PFSK-1 (cell line): ENCODE measurements at regions not wholly inside any gene's neighbourhood (a gene's known extent, or its start where the extent isn't known, plus 50 kb on each side); places are given as distances from the start of the nearest gene placed in this dataset.

Experiments
- POLR2AphosphoS5 ChIP-seq: IDR thresholded peaks from 2 replicates; pipeline ENCODE4 v1.6.1; 2012; ENCODE audit warnings: low read depth, mild to moderate bottlenecking, control low read depth, low read length, moderate library complexity
- TAF1 ChIP-seq: IDR thresholded peaks from 2 replicates; pipeline ENCODE4 v1.6.1; 2012; ENCODE audit warnings: low read length, control low read depth, borderline replicate concordance; ENCODE audit not compliant: insufficient read depth

- TF ChIP-seq TAF1, result no peak
- TF ChIP-seq POLR2AphosphoS5, result no peak
Measured at GRCh38 chr14:98951031-98951430, 321.0 kb downstream of the BCL11B start.
